ENCODE measurements at regions not wholly inside any gene's neighbourhood (a gene's known extent, or its start where the extent isn't known, plus 50 kb on each side); places are given as distances from the start of the nearest gene placed in this dataset.

- TF ChIP-seq CTCF (IDR thresholded peaks at IDR 0.05 in 2 of 3, conservative IDR thresholded peaks at IDR 0.05 in 1 of 3; ENCODE audit: borderline replicate concordance in 1 of 3, insufficient read depth in 1 of 3, low read depth in 2 of 3, low read length in 2 of 3) (no peak), EZH2 (IDR thresholded peaks at IDR 0.05) (no peak), CEBPB (IDR thresholded peaks at IDR 0.05; ENCODE audit: low read depth) (no peak), SIN3A (IDR thresholded peaks at IDR 0.05; ENCODE audit: low read depth) (no peak), POLR2A (IDR thresholded peaks at IDR 0.05; ENCODE audit: borderline replicate concordance, extremely low read depth, insufficient read depth, insufficient read length) (no peak), SP1 (IDR thresholded peaks at IDR 0.05; ENCODE audit: low read depth) (no peak), TCF7L2 (IDR thresholded peaks at IDR 0.05; ENCODE audit: borderline replicate concordance, extremely low read depth, insufficient read depth, insufficient read length) (no peak), YY1 (IDR thresholded peaks at IDR 0.05; ENCODE audit: extremely low read depth, insufficient replicate concordance, low read depth, low read length) (no peak)
Observed at GRCh38 chr5:107247427-107247826, 423.3 kb downstream of the EFNA5 start.

All from HCT116 (cell line).